ENCODE measurements at regions not wholly inside any gene's neighbourhood (a gene's known extent, or its start where the extent isn't known, plus 50 kb on each side); places are given as distances from the start of the nearest gene placed in this dataset.

GRCh38 chr1:199297174-199297573, 658.3 kb downstream of the PTPRC start:
- Histone ChIP-seq H3K9me3 (no peaks in the 10 kb centered on the region), H3K36me3 (no peaks in the 10 kb centered on the region), H3K27ac (no peak overlapping the region), H3K27me3 (no peaks in the 10 kb centered on the region), H3K4me3 (no peak overlapping the region), H3K4me1 (no peaks in the 10 kb centered on the region)
- intact Hi-C loops (cut with DNase I) = no loop called here
- no peak for TF ChIP-seq CTCF (IDR thresholded peaks at IDR 0.05)
- DNase-seq (no peak), FAIRE-seq (no peak), ATAC-seq (no peak)

GRCh38 chr1:199297887-199298286, 659.0 kb downstream of the PTPRC start:
- Histone ChIP-seq H3K9me3 (no peaks in the 10 kb centered on the region), H3K4me3 (no peak overlapping the region), H3K4me1 (no peaks in the 10 kb centered on the region), H3K27me3 (no peaks in the 10 kb centered on the region), H3K27ac (no peak overlapping the region), H3K36me3 (no peaks in the 10 kb centered on the region)
- intact Hi-C loops (cut with DNase I) = no loop called here
- ATAC-seq (no peak), FAIRE-seq (no peak), DNase-seq (no peak)
- WGBS, 2 donors = 47 to 58% methylated on average over 3 of the region's 3 CpGs
- TF ChIP-seq CTCF (IDR thresholded peaks at IDR 0.05) = no peak

- intact Hi-C loops (cut with DNase I) = no loop called here
- Histone ChIP-seq H3K4me1 (no peaks in the 10 kb centered on the region), H3K36me3 (no peaks in the 10 kb centered on the region), H3K4me3 (no peak overlapping the region), H3K27ac (no peak overlapping the region), H3K27me3 (no peaks in the 10 kb centered on the region), H3K9me3 (no peaks in the 10 kb centered on the region)
- FAIRE-seq = no peak
- no peak for ATAC-seq
- WGBS, 2 donors = 87 to 88% methylated on average over 3 of the region's 3 CpGs
- no peak for TF ChIP-seq CTCF (IDR thresholded peaks at IDR 0.05)
- no peak for DNase-seq
Observed at GRCh38 chr1:199298825-199299224, 660.0 kb downstream of the PTPRC start.

GRCh38 chr1:199301472-199302217, 662.8 kb downstream of the PTPRC start:
- no peaks in the 10 kb centered on the region for H3K9me3 ChIP-seq
- TF ChIP-seq CTCF (IDR thresholded peaks at IDR 0.05) = no peak
- H3K27ac ChIP-seq = no peak overlapping the region
- no peaks in the 10 kb centered on the region for H3K36me3 ChIP-seq
- no peaks in the 10 kb centered on the region for H3K4me1 ChIP-seq
- intact Hi-C loops (cut with DNase I) = no loop called here
- no peaks in the 10 kb centered on the region for H3K27me3 ChIP-seq
- no peak for FAIRE-seq
- no peak for ATAC-seq
- no peak overlapping the region for H3K4me3 ChIP-seq
- no peak for DNase-seq

GRCh38 chr1:199302554-199302953, 663.7 kb downstream of the PTPRC start:
- Histone ChIP-seq H3K9me3 (no peaks in the 10 kb centered on the region), H3K27me3 (no peaks in the 10 kb centered on the region), H3K36me3 (no peaks in the 10 kb centered on the region), H3K4me3 (no peak overlapping the region), H3K27ac (no peak overlapping the region), H3K4me1 (no peaks in the 10 kb centered on the region)
- ATAC-seq = no peak
- no peak for FAIRE-seq
- intact Hi-C loops (cut with DNase I) = no loop called here
- DNase-seq = no peak
- TF ChIP-seq CTCF (IDR thresholded peaks at IDR 0.05) = no peak
